Activated CD4-positive, CD25-positive, alpha-beta regulatory T cell treated with anti-CD3 and anti-CD28 coated beads, Interleukin-2, amount 50 U/mL, for 72 hours (primary cell): ENCODE measurements at regions not wholly inside any gene's neighbourhood (a gene's known extent, or its start where the extent isn't known, plus 50 kb on each side); places are given as distances from the start of the nearest gene placed in this dataset.

Source experiments
- DNase-seq: peaks from one replicate; pipeline ENCODE4 v3.0.0; 2021

DNA sequence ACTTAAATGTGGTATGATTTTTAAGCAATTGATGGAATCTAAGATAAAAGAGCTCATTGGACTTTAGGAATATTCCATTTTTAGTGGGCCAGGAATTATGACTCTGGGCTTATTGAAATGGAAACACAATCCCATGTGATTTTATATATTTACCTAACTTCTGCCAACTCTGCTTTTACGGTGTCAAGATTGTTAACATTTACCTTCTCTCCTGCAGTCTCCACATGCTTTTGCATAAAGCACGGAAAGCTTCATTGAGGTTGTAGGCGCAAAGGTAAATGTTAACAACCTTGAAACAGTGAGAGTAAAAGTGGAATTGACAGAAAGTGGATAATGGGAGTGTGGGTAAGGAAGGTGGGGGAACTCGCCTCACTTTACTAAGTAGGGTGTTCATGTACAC, 468.1 kb downstream of the PMP22 start:
- DNase-seq: no peak

DNA sequence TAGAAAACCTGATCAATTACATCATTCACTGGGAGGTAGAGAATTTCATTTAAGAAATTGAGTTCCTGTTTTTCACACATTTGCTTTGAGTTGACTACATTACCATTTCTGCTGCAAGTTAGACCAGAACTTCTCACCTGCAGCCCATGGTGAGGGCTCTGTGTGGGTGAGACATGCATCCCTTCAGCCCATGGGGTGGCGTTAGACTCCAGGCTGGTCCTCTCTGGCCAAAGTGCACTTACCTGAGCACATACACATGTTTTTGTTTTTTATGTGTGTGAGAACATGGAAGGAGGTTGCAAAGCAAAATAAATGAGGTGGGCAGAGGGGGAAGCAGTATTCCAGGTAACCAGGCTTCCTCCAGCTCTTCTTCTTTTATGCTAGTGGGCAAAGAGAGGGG, 470.2 kb downstream of the PMP22 start:
- DNase-seq: no peak

DNA sequence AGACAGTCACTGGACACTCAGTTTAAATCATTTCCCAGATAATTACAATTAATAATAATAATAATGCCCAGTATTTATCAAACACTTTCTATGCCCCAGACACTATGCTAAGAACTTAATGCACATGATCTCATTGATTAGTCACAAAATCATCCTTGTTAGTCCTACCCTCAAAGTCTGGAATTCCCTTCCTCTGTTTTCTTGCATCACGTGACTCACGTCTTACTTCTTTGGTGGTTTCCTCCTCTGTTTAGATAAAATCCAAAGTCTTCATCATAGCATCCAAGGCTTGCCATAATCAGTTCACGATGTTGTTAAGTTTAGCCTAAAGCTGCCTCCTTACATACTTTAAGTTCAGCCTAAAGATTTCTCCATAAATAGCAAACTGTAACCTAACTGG, 471.9 kb downstream of the PMP22 start:
- DNase-seq: no peak

DNA sequence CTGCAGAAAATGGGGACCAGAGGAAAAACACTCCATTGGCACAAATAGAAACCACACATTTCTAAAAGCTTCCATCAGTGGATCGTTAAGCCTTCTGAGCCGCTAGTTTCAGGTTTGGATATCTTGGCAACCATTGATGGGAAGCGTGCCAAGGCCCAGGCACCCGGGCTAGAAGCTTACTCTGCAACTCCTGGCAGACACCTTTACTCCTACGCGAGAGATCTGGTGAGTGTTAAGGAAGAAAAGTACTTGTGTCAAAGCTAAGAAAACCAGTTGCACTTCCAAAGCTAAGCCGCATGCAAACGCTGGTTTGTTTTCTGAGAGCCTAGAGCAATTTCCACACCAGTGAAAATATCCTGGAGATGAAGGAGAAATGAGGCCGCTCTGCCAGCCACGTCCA, 472.4 kb downstream of the PMP22 start:
- no peak for DNase-seq

DNA sequence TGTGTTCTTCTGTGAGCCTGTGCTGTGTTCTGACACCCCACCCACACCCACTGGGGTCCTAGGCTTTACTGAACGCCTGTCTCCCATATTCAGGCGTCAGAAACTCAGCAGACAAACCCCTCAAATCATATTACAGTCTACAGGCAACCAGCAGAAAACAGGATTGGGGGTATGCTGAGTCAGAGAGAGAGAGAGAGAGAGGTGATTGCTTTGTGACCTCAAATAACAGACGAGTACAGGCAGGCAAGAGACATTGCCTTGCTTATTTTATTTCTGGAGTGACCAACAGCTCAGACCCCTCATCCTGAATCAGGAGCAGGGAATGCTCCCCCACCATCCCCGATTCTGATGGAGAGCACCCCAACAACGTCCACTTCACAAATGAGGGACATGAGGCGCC, 473.9 kb downstream of the PMP22 start:
- no peak for DNase-seq

DNA sequence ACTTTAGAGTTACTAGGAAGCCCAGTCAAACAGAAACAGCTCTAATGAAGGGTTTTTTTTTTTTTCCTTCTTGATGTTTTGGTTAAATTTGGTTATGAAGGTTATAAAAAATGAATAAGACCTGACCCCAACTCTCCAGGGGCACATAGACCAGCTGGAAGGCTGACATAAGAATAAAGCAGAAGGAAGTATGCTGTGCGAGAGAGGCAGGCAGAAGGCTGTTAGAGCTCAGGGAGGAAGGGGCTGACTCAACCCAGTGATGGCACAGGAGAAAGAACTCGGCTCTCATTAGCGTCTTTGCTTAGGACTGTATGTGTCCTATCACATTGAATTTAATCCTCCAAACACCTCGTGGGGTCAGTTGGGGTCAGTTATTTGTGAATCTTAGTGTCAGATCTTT, 474.6 kb downstream of the PMP22 start:
- no peak for DNase-seq

DNA sequence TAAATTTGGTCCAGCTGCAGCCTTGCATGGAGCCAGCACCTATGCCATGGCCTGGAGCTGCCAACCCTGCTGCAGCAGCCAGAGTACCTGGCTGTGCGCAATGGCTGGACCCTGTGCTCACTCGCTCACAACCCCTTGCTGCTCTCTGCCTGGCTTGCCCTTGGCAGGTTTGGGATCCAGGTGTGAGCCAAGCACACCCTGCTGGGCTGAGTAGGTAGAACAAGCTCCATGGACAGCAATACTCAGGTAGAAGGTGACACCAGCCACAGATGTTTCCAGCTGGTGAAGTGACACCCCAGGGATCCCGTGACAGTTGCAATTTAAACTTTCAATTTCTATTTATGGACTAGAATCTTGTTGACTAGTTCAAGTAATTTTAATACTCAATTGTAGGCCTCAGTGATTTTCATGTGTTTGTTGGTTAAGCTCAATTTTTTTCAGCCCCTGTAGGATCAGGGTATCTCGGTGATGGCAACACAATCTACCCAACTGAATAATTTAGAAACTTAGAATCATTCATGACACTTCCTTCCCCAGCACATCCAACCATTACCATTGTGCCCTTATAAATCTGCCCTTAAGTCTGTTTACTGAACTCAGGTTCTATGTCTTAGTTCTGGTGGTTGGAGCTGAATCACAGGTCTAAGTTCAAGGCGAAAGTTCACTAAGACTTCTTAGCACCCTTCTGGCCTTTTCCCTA, 480.0 kb downstream of the PMP22 start:
- DNase-seq: no peak

DNA sequence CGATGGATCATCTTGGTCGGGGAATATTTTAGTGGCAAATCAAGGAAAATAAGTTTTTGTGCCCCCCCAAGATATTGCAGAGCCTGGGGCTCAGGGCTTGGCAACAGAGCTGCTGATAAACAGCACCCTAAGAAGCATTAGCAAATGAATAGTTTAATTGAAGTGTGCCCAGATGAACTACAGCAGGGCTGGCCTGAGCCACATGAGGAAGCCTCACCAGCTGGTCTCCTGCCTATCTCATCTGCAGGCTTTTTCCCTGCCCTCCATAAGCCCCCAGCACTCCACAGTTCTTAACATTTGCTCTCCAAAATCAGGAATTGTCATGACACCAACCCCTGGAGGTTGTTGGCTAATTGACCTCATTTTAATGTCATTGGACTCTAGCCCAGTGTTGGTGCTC, 480.2 kb downstream of the HS3ST3B1 start:
- no peak for DNase-seq

DNA sequence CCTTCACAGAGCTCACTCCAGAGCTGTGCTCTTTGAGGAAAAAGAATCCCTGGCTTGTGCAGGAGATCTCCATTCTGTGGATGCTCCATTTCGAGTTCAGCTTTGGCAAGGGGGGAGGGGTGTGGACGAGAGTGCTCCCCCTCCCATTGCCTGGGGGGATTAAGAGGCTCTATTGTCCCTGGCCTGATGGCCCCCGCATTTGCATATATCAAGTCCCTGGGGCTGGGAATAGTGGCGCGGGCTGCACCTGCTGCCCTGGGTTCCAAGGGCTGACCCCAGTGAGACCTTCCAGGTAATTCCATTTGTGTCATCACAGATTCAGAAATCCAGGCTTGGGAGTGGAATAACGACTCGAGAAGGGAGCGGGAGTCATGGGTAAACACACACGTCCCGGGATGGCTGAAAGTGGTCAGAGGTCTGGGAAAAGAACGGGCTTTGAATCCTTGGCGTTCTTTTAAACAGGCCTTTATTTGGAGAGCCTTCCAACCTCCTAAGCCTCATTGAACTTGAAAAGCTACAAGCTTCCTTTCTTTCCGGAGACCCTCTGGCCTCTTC, 479.3 kb downstream of the HS3ST3B1 start:
- DNase-seq: no peak

DNA sequence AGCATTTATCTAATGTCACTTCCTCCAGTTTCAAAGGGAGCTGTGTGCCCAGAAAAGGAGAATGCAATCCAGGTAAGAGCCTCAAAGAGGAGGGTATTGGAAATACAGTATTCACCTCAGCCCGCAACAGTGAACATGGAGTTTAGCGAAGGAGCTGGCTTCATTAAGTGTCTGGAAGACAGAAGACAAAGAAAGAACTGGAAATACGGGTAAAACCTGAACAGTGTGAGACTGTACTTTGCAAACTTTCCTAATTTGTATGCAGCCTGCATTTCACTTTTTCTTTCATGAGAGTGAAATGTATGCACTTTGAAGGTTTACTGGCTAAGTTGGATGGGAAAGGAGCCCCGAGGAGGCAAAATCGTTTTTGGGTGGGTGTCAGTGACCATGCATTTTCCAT, 478.4 kb downstream of the HS3ST3B1 start:
- DNase-seq: no peak

DNA sequence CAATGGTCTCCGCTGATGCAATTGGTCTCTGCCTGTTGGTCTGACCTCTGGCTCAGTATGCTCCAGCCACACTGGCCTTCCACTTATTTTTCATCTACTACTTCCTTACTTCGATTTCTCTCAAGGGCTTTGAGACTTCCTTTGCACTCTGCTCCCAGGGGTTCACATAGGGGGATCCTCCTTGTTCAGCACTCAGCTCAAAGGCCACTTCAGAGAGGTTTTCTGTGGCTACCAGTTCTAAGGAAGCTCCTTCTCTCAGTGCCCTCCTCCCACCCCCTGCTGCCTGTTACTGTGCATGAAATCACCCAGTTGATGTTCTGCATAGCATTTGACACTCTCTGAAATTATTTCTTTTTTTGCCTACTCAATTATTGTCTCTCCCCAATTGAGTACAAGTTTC, 476.4 kb downstream of the HS3ST3B1 start:
- no peak for DNase-seq

DNA sequence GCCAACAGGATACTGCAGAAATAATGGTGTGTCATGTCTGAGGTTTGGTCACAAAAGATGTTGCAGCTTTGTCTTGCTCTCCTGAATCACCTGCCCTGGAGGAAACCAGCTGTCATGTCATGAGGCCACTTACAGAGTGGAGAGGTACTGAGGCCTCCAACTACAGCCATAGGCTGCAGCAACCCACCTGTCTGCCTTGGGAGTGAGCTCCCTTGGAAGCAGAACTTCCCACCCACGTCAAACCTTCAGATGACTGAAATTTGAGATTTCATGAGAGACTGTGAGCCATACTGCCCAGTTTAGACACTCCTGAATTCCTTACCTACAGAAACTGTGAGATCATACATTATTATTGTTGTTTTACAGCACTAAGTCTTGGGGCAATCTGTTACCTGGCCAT, 475.9 kb downstream of the HS3ST3B1 start:
- DNase-seq: no peak

DNA sequence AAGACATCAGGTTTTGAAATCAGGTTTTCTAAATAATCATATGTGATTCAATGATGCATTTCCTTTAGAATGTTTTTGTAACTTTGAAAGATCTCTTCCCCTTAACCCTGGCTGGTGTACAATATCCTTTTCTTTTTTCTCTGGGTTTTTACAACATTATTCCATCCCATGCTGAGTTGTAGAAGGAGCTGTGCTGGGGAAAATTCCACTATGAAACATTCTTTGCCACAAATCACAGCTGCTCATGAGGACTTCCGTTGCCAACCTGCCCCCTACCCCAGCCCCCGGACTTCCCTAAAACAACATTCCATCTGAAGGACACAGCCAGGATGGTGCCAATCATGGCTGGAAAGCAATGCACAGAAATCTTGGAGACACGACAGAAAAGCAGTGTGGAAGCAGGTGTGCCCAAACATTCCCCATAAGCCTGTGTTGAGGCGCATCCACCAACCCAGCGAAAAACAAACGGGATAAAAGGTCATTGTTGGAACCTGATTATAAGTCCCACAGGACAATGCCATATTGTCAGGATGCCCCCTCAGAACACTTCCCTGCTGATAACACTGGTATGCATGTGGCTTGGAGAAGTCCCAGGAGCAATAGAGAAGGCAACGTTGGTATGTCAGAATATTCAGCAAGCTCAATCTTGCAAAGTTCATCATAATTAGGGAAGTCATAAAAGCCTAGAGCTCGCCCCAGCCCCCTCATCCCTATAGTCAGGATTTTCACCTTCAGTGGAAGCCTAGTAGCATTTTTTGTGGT, 475.0 kb downstream of the HS3ST3B1 start:
- no peak for DNase-seq

DNA sequence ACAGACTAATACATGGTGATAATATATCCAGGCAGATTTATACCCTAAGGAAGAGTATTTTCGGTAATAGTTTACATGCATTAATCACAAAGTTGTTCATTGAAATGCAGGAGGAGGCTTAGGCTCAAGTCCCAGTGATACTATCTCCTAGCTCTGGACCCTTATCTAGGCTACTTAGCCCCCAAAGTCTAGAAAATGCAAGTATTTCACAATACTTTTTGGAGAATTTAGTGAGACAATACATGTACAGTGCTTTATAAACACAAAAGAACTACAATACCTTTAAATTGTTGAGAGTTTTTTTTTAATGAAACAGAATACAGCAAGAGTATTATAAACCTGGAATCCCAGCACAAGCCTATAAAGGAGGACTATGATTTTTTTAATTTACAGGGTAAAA, 473.9 kb downstream of the HS3ST3B1 start:
- no peak for DNase-seq

DNA sequence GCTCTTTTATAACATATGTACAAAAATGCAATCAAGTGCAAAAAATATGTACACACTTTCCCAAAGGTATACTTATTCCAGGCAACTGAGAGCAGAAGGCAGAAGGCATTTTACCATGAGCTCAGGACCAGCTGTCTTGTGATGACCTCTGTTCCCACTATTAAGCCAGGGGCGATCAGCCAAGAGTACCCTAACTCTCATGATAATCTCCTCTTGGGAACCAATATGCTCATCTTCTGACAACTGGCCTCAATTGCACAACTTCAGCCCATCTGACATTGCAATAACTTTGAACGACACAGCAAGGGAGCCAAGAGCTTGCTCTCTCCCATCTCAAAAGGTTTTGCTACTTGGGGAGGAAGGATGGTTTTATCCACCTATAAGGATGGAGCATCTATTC, 471.9 kb downstream of the HS3ST3B1 start:
- DNase-seq: no peak

DNA sequence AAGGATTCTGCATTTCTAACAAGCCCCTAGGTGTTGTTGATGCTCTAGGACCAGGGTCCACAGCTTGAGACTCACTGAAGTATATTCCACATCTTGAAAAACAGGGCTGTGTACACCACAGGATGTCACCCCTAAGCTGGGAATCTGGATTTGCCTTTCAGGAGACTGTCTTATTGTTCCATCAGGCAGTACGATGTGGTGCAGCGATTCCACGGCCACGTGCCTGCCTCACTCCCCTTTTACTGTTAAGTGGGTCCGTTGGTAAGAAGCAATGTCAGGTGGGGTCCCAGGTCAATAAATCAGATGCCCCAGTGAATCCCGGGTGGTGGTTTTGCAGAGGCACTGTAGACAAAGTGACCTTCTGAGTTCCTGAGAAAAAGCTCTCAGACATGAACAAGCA, 470.7 kb downstream of the HS3ST3B1 start:
- no peak for DNase-seq

DNA sequence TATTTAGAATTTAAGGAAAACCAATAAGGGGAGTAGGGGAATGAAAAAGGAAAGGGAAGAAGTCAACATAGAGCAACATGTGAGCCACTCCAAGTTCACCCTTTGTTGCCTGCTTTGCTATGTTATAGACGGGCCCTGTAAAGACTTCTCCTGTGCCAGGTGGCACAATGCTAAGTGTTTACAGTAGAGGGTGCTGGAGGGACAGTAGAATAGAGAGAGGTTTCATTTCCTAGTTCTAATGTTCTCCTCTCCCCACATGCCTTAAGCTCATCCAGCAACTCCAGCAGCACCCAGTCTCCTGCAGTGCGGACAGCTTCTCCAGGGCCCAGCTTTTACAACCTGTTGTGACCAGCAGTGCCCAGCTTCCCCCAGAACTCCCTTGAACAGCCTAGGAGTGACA, 468.0 kb downstream of the HS3ST3B1 start:
- no peak for DNase-seq

DNA sequence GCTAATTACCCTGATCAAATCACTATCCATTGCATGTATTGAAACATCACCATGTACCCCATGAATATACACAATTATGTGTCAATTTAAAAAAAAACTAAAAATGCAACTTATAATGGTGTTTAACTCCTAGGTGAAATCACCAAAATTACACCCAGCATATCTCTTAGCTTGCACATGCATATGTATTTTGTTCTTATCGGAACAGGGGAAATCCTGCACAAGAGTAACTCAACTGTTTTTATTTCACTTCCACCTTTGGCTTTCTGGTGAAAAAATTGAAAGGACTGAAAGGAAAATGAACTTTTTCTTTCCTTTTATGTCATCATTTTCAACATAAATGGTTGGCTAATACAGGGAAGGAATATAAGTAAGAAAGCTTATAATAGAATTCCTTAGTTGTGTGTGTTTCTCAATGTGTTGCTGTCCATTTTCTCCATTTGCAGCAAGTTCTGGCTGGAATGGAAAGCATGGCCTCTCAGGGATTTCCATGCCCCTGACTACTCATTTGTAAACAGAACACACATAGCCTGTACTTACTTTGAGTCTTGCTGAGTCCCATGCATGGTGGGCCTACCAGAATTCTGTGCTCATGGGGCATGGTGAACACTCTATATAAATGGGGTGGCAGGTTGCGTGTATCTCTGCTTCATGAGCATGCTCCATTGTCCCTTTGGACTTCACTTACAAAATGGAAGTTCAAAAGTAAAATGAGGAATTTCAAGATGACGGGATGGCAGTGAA, 462.0 kb downstream of the HS3ST3B1 start:
- DNase-seq: no peak

DNA sequence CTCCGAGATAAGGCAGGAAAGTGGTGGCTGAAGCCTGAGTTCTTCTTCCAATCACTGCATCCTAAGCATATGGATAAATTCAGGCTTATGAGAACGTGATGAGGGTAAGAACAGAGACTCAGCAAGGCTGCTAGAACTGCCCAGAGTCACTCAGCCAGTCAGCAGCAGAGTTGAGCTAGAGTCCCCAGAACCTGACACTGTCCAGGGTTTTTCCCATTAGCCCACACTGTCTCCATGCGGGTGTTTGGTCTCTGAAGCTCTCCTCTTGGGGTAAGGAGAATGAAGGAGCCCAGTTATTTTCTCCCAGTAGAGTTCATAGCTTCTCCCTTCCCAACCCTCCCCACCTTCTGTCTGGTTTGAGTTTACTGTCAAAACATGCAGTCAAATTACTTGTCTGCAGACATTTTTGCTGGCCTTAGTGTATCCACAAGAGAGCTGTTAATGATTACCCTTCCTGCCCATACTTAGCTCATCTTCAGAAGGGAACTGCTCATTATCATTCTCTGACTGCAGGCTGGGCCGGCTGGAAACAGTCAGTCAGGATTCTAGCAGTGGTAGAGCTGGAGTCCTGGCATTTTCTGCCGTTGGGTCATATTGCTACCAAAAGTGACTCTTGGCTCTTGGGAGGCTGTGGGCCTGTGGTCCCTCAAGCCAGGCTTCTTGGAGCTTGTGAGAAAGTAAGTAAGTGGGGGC, 460.0 kb downstream of the HS3ST3B1 start:
- DNase-seq: no peak

DNA sequence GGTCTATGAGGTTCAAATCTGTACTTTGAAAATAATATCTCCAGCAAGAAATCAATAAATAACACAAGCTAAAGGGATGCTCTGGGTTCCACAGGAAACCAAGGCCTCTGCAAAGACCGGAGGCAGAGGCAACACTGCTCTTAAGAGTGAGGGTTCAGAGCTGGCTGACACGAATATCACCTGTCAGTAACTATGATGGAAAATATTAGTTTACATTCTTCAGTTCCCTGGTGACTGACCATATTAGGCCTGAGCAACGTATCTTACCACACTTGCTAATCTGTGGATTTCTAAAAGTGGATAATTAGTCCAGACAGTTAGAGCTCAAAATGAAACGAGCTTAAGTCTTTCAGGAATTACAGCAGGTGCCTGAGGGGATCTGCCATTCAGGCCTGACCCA, 459.3 kb downstream of the HS3ST3B1 start:
- no peak for DNase-seq

DNA sequence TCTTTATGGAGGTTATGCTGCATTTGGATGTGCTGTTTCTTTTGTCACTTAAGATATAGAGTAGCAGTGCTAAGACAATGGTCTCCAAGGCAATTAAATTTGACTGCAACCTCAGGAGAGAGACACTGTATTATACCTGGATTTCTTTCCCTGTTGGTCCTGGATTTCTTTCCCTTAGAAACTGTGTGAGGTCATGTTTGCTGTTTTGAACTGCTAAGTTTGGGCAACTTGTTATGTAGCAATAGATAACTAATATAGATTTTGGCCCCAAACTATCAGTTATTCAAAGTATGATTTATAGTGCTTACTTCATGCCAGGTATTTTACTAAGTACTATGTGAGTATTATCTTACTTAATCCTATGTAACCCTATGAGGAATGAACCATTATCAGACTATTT, 458.4 kb downstream of the HS3ST3B1 start:
- no peak for DNase-seq

DNA sequence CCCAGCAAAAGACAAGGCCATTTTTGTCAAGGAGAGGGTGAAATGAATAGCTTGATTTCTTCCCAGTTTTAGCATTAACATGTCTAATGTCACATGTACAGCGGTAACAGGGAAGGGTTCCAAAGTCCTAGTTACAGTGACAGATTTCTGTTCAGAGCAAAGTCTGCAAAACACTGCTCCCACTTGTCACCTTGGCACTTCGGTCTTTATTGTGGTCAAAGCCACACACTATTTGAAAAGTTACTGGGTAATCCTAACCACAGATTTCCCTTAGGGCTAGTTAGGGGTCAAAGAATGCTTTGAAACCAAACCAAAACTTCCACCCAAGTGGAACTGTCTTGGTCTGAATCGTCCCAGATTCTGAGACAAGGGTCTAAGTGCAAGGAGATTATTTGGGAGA, 455.6 kb downstream of the HS3ST3B1 start:
- DNase-seq: no peak

DNA sequence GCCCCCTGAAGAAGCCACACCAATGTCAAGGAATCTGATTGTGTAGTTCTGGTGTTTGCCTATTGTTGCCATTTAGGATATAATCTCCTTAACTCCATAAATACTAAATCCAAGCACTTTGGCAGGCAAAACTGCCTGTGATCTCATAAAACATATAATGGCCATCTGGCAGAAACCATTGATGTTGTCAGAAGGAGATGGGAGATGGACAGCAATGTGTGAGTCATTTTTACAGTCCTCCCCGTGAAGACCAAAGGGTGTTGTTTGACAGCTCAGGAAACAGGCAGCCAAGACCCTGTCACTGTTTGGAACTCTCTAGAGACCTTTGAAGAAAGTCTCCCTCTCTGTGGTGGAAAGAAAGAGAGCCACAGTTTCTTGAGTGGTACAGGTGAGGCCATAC, 454.1 kb downstream of the HS3ST3B1 start:
- DNase-seq: no peak
